COR-L47 (cell line): ENCODE measurements at regions not wholly inside any gene's neighbourhood (a gene's known extent, or its start where the extent isn't known, plus 50 kb on each side); places are given as distances from the start of the nearest gene placed in this dataset.

Source experiments
- DNase-seq: peaks from one replicate; lab custom pipeline; 2025; lab: John Stamatoyannopoulos, UW

DNA sequence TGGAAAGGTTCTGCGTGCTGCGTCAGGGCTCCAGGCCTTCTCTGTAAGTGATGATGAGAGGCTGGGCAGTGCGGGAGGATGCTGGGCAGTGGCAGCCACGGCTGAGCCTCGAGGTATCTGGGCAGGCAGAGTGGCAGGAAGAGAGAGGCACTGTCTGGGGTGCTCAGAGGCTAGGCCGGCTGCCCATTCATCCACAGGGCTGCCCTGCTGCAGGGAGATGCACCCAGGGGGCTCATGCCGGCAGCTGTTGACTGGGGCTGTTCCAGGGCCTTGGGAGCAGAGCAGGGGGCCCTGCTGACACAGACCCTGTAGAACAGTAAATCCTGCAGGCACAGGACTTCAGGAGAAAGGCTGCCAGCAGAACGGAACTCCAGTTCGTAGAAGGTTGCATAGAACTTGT lies 88.8 kb downstream of the BOD1 start:
- DNase-seq, result no peak

DNA sequence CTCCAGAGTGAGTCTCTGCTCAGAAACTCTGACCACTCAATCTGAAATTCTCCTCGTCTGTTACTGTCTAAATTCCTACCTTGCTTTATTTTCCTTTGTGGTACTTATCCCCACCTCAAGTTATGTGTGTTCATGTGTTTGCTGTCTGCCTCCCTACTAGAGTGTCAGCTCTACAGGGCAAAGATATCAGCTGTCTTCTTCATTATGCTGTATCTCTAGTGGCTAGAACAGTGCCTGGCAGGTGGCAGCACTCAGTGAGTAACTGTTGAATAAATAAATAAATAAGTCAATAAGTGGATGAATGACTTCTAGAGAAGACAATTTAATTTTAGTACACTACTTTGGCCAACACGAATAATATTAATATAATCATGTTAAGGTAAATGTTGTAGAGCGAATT lies 92.3 kb downstream of the BOD1 start:
- DNase-seq, result no peak

DNA sequence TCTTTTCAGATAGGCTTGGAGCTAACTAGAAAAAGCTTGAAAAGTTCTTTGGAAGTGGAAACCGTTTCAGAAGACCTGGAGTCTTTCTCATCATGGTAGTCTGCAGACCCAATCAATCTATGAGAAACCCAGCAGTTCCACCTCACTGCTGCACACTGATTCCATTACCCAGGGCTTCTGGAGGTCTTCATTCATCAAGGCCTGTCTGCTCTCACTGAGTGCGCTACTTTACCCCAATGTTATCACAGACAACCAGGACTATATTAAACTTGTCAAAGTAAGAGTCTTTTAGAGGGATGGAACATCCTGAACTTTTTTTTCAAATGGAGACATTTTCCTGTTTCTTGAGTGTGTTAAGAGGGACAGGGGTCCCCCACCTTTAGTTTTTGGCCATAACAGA lies 93.1 kb downstream of the BOD1 start:
- no peak for DNase-seq

DNA sequence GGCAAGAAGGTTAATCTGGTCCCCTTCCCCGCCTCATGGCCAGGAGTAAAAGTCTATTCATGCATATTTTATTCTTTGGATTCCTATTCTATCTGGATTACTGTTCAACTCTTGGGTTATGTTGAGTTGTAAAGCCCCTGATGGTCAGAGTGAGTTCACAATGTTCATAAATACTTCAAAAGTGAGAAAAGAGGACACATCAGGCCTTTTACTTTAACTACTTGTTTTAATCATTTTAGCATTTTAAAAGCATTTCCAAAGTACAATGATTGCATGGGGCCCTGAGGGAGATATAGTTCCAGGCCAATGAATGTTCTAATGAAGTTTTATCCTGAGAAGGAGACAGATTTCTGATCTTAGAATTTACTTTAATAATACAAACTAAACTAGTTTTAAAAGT lies 93.9 kb downstream of the BOD1 start:
- no peak for DNase-seq

DNA sequence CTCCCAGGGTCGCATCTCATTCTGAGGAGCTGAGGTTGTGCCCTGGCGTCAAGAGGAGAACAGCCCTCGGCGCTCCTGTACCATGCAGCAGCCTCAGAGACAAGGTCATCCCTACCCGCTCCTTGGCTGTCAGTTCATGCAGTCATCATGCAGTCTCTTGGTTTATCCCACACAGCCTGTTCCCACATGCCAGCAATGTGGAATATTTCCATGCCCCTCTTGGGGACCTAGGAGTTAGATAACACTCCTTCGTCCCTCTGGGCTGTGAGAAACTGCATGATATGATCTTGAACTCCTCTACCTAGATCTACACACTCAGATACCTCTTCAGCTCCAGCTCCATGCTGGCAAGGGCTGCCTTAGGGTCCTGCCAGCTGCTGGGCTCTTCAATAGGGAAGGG lies 97.6 kb downstream of the BOD1 start:
- DNase-seq, result no peak

DNA sequence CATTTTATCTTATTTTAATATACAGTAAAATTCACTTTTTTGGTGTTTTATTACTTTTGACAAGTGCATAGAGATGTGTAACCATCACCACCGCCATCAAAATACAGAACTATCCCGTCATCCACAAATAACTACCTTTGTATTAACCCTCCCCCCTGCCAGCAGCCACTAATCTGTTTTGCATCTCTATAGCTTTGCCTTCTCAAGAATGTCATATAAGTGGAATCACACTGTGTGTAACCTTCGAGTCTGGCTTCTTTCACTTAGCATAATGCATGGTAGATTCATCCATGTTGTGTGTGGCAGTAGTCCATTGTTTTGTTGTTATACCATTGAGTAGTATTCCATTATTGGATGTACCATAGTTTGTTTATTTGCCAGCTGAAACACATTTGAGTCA lies 98.8 kb downstream of the BOD1 start:
- no peak for DNase-seq

DNA sequence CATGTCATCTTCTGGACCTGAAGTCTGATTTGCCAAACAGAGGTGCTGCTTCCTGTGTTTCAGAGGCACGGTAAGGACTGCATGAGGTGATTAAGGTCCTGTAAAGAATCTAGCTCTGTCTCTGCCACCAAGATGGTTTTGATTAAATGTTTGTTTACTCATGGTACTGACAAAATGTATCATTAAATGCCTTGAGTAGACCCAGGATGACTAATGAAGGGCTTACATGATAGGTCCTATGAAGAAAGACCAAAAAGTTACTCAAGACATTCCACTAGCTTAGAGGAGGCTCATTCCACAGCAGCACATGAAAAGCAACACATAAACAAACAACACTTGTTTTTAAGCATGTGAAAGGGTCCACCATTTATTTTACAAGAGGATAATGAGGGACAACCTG lies 100.9 kb downstream of the BOD1 start:
- DNase-seq, result no peak

DNA sequence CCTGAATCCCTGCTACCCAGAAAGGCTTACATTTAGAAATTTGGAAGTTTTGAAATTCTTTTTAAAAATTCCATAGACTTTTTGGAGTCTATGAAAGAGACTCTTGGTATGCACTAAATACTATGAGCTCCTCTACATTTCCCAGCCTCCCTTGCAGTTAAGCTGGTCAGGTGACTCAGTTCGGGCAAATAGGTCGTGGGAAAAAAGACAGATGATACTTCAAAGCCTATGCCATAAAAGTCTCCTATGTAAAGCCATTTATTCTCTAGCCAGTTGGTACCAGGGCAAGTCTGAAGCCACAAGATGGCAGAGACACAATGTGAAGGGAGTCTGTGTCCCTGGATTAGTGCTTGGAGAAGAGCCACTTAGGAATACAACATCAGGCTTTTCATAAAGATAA lies 101.8 kb downstream of the BOD1 start:
- no peak for DNase-seq

DNA sequence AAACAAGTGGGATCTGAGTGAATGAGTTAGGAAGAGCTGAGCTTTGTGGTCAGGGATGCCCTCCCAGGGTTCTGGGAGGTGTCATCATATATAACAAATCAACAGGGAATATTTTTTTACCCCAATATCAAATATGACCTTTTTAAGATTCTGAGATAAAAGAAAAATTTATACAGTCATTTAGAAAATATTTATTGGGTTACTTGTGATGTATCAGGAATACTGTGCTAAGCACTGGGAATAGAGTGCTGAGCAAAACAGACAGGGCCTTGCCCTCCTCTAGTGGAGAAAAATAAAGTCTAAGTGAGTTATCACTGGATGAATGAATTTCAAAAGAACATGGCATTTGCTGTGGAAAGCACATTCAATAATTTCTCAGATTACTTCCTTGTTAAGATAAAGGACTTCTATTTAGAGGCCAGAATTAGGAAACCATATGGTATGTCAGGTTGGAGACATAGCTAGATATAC lies 102.9 kb downstream of the BOD1 start:
- no peak for DNase-seq

DNA sequence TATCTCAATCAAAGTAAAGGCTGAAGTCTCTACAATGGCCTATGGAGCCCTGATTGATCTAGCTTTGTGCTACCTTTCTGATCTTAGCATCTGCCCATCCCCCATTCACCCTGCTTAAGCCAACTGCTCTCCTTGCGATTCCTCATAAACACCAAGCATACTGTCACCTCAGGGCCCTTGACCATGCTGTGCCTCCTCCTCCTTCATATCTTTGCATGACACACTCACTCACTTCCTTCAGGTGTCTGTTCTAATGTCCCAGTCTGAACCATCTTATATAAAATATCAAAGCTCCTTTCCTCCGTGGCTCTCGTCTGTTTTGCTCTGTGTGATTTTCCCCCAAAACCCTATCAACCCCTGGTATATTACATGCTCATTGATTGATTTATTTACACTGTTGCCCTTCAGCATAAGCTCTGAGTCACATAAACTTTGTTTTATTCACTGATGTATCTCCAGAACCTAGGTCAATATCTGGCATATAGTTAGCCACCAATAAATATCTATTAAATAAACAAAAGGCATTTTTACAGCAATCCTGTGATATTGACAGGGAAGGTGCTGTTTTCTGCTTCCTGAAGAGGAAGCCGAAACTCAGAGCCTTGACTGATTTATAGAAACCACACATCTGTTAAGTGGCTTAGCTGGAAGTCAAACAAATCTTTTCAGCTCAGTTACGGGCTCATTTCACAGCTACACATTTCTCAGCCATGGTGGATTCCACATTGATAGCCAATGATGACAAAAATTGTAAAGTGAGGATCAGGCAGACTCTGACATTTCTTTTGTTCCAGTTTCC lies 103.6 kb downstream of the BOD1 start:
- no peak for DNase-seq

DNA sequence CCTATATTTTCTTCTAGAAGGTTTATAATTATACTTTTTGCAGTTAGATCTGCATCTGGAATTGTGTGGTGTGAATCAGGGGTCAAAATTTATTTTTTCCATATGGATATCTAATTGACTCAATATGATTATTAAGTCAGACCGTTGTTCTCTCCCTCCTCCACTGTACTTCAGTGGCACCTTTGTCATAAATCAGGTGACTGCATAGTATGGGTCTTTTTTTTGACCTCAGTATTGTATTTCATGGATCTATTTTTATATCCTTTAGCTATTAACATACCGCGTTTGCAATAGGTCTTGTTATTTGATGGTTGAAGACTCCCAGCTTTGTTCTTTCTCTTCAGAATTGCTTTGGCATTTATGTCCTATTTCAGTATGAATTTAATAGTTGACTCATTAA lies 107.4 kb downstream of the BOD1 start:
- no peak for DNase-seq

DNA sequence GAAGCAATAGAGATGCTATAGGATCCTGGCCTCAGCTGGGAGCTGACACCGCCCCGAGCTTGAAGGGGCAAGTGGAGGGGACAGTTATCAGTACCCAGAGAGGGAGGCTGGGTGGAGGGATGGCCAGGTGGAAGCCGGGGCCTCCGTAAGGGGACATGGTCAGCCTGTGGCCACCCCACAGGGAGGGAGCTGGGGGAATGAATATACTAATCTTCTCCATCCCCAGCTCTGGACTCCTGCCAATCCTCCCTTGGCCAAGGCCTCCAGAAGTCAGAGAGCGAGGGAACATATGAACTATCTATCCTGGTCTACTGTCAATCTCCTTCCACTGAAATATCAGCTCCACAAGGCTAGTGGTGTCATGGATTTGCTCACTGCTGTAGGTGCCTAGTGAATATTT lies 109.3 kb downstream of the BOD1 start:
- no peak for DNase-seq

DNA sequence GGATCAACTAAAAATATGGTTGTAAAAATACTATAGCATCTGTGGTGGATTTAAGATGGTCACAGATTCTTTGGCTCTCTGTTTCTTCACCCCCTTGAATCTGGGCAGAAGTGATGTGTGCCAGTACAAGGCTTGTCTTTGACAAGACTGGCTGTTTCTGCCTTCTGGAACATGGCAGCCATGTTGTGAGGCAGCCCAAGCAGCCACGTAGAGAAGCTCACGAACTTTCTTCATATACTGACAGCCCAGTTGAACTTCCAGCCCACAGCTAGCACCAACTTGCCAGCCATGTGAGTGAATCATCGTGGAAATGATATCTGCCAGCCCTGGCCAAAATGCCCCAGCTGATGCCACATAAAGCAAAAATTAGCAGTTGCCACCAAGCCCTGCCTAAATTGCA lies 110.8 kb downstream of the BOD1 start:
- no peak for DNase-seq

DNA sequence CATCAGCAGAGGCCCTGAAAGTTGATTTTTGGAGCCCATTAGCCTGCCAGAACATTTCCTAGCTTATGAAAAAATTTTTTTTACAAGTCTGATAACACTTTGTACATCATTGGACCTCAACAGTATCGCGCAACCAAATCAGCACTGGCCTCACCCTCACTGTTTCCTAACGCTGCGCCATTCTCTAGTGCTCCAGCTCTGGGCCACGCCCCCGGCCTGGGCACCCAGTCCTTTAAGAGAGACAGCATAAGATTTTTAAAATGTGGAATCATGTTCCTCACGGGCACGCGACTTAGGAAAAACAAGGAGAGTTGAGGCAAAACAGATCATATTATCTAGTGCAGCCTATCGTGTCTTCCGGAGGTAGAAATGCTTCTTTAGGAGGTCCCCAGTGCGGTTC lies 114.5 kb downstream of the BOD1 start:
- no peak for DNase-seq

DNA sequence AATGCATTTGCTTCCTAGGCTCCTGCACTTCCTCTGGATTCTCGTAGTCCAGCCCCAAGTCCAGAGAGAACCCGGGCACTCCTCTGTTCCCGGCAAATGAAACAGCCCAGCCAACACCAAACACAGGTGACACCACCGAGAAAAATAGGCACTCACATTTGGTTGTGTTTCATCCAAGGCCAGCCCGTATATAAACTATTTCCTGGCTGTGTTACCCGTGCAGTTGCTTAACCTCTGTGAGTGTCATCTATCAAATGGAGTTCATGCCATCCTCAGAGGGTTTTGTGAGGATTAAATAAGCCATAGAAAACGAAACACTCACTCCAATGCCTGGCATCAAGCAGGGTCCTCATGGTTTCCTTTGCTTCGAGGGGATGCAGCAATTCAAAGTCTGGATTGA lies 115.2 kb downstream of the BOD1 start:
- no peak for DNase-seq

DNA sequence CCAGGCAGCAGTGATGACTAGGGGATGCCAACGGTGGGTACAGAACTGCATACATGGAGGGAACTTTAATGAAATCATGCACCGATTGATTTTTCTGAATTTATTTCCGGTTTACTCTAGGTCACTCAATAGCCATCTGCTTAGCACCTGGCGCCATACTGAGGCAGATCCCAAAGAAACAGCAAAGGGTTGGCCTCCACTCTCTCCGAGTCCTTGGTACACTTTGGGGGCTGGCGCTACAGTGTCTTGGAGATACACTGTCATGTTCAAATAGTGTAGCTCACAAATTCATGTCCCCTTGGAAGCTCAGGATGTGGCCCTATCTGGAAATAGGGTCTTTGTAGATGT lies 116.3 kb downstream of the BOD1 start:
- DNase-seq, result no peak

DNA sequence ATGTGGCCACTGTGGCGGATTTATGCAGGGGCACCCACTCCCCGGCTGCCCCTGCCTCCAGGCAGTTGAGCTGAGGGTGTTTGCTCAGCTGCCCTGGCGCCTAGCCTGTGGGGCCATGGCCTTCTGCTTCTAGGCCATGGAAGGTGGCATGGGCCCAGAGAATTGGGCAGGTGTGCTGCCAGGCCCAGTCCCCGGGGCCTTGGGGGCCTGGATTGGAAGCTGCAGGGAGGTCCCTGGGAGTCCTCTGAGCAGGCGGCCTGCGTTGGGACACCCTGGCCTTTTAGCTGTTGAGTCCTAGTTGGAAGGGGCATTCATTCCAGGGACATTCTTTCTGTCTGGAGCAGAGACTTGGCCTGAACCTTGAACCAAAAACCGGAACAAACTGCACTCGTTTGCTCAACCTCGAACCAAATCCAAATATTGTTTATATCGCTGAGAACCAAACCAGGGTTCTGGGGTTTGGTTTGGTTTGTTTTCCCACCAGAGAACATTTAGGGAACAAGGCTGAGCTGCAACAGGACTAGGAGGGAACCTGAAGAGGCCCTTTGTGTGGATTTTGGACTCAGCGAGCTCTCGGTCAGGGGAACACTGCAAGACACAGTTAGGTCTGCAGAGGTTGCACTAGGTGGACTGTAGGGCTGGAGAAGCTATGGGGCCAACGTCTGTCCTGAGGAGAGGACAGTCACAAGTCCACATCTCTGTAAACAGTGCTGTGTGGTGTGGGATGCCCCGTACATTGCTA lies 116.8 kb downstream of the BOD1 start:
- DNase-seq, result no peak

DNA sequence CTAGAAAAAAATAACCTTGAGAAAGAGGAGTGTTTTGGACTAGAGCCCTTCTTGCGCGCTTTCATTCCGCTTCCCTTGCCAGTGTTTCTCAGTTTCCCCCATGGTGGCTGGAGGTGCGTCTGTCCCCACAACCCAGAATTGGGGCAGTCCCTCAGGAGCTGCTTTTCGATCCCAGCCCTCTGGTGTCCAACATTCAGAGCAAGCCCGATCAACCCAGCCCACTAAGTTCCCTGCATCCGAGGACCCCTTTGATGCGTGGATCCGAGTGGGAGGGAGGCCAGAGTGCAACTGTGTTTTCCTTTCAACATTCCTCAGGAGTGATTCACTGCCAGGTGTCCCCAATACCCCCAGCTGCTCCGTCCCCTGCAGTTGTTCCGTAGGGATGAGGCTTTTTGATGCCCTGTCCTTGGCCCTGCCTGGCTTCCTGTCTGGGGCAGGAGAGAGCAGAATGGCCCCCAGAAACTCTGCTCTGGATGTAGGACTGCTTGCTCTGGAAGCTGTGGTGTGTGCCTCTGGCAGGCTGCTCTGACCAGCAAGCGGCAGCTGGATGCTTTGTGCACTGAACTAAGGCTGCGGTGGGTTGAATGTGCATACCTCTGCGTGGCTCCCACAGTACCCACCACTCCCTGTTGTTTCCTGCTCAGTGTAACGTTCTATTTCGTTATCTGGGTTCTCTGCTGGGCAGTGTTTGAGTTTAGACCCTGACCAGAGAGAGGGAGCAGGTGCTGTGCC lies 117.5 kb downstream of the BOD1 start:
- DNase-seq, result no peak

DNA sequence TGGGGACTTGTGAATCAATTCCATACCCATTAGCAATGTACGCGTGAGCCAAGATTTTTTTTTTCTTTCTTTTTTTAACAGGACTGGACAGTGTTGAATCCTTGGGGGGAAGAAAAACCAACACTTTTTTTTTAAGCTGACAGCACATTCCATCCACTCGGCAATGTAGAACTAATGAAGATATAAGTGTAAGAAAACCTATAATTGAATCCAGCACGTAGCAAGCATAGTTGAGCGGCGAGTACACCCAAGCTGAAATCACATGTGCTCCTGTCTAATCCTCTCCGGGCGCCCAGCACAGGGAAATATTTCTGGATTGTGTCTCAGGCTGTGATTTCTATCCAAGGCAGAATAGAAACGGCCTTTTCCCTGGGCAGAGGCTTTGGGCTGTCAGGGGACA lies 118.2 kb downstream of the BOD1 start:
- no peak for DNase-seq

DNA sequence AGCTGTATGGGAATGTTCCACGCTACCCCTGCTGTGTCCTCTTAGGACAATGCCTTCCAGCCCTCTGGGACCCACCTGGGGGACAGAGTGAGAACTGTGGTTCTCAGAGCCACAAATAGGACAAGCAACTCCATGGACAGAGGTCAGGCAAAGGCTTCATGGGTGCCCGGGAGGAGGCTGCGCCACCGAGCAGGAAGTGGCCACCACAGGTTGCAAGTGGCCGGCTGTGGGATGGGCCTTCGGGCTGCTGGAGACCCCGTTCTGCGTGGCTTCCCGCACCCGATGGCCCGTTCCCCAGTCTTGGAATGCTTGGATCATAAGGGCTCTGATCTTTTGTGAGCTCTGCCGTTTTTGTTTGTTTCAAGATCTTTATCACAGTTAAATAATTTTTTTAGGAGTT lies 118.8 kb downstream of the BOD1 start:
- no peak for DNase-seq

DNA sequence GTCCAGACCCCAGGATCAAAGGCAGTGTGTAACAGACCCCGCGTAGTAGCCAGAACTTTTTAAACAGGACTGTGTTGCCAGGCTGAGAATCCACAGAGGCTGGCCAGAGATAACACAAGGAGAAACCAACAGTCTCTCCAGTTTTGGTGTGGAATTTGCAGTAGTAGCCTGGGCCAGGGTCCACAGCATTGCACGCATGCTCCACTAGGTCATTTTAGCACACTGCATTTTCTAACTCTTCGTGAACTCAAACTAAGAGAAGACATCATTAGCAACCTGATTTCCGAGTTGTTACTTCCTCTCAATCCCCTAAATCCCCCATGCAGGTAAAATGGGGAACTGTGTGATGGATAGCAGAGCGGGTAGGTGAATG lies 119.6 kb downstream of the BOD1 start:
- DNase-seq, result no peak

DNA sequence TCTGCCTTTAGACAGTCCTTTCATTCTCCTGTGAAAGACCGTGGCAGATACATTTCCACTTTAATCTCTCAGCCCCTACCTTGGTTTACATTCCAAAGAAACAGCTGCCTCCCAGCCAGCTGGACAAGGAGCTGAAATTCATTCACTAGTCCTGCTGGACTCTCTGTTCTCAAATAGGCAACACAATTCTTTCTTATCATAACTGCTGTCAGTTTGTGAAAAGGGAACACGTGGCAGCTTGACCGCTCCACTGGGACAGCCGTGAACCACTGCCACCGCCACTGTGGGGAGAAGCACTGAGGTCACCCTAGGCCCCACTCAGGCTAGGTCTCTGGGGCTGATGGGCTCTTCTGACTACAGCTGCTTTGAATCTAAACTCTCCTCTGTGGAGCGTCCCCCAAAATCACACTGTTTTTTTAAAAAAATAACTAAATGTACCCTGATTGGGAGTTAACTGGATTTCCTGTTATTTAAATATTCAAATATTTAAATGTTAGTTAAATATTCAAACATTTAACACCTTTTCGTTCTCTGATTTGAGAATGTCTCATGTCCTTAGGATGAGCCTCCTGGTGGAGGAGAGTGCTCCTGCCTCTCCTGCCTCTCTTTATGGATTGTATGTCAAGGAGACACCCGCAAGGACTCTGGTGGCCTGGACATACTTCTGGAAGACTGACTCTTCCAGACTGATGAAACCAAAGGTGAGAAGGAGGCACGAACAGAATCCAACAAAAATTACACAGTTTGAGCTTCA lies 120.1 kb downstream of the BOD1 start:
- no peak for DNase-seq
